ENCODE measurements at regions not wholly inside any gene's neighbourhood (a gene's known extent, or its start where the extent isn't known, plus 50 kb on each side); places are given as distances from the start of the nearest gene placed in this dataset.
A peak's percentile ranks its signal among the peaks of the same experiment; 100 is the strongest.

GRCh38 chr9:105059252-105059651 is 131.3 kb upstream of the ABCA1 start:
- TF ChIP-seq CTCF (IDR thresholded peaks at IDR 0.05; ENCODE audit: unreplicated experiment): no peak
- Mint-ChIP-seq H3K4me1 (ENCODE audit: low read depth) (peaks cover 19% of the 10 kb centered on the region), H3K36me3 (ENCODE audit: insufficient read depth) (peaks cover 10% of the 10 kb centered on the region), H3K27me3 (peaks cover 17% of the 10 kb centered on the region), H3K27ac (no peak overlapping the region), H3K9me3 (ENCODE audit: low read depth) (peaks cover 10% of the 10 kb centered on the region), H3K4me3 (ENCODE audit: low read depth) (no peak overlapping the region)
- DNase-seq (ENCODE audit: low spot score, unreplicated experiment): no peak

DNA sequence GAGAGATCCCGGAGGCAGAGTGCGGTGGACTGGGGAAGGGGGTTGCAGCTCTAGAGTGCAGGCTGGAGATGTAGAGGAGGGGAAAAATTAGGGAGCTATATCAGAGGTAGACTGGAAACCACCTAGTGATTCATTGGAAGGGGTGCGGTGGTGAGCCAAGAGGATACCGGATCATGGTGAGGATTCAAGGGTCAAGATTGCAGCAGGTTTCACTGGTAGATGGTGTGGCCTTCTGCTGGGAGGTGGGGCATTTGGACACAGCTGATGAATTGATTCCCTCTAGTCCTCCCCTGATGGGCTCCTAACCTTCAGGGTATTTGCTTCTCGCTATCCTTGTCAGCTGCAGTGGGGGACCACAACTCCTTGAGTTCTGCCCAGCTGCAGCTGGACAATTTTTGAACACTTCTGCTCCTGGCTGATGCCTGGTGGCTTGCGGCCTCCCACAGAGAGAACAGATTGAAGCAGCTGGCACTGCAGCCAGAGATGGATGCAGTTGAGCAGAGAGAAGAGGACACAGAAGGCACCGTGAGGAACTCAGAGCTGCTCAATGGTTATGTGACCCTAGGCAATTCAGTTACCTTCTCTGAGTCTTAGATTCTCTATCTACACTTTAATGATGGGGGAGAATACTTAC is 134.4 kb upstream of the ABCA1 start:
- H3K9me3 Mint-ChIP-seq (ENCODE audit: low read depth): peaks cover 7% of the 10 kb centered on the region
- DNase-seq (ENCODE audit: low spot score, unreplicated experiment): no peak
- H3K36me3 Mint-ChIP-seq (ENCODE audit: insufficient read depth): peaks cover 10% of the 10 kb centered on the region
- H3K27ac Mint-ChIP-seq: no peak overlapping the region
- no peak overlapping the region for H3K4me3 Mint-ChIP-seq (ENCODE audit: low read depth)
- H3K27me3 Mint-ChIP-seq: peaks cover 17% of the 10 kb centered on the region
- no peak for TF ChIP-seq CTCF (IDR thresholded peaks at IDR 0.05; ENCODE audit: unreplicated experiment)
- H3K4me1 Mint-ChIP-seq (ENCODE audit: low read depth): peaks cover 29% of the 10 kb centered on the region

DNA sequence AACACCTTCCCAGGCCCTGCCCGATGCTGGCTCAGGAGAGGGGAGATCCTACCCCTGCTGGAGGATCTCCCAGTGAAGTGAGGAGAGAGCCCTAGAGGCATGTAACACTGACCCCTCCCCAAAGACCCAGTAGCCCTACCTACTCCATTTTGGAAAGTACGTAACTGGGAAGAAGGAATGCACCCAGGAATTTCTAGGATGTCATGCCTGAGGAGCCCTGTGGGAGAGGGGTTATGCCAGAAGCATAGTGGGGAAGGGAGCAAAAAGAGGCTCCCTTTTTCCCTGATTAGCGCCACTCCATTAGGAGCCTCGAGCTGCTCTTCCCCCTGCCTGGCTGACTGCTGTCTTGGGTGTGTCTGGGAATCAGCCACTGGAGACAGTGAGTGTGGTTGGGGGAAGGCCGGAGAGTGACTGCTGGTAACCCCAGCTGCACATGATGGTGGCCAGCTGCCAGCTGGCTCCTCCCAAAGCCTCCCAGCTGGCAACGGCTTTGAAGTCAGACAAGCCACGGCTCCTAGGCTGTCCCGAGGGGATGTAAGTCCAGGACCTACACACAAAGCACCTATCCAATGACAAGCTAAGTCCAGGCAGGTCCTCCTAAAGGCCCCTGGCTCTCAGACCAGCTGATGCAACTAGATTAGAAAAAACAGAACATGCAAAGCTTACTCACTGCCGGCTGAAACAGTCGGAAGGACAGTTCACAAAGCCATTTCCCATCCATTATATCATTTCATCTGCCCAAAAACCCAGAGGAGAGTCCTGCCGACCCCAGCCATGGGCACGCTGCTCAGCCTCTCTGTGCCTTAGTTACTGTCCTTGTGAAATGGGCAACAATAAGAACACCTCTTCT is 136.5 kb upstream of the ABCA1 start:
- Mint-ChIP-seq H3K27ac (peak overlapping the region; percentile 87), H3K4me3 (ENCODE audit: low read depth) (no peak overlapping the region), H3K36me3 (ENCODE audit: insufficient read depth) (peaks cover 10% of the 10 kb centered on the region), H3K4me1 (ENCODE audit: low read depth) (peaks cover 31% of the 10 kb centered on the region), H3K27me3 (peaks cover 17% of the 10 kb centered on the region), H3K9me3 (ENCODE audit: low read depth) (peaks cover 7% of the 10 kb centered on the region)
- no peak for DNase-seq (ENCODE audit: low spot score, unreplicated experiment)
- TF ChIP-seq CTCF (IDR thresholded peaks at IDR 0.05; ENCODE audit: unreplicated experiment): no peak

GRCh38 chr9:105065098-105066088 is 137.4 kb upstream of the ABCA1 start:
- H3K36me3 Mint-ChIP-seq (ENCODE audit: insufficient read depth): peaks cover 10% of the 10 kb centered on the region
- H3K4me1 Mint-ChIP-seq (ENCODE audit: low read depth): peaks cover 35% of the 10 kb centered on the region
- no peak for DNase-seq (ENCODE audit: low spot score, unreplicated experiment)
- no peak for TF ChIP-seq CTCF (IDR thresholded peaks at IDR 0.05; ENCODE audit: unreplicated experiment)
- H3K4me3 Mint-ChIP-seq (ENCODE audit: low read depth): no peak overlapping the region
- peaks cover 7% of the 10 kb centered on the region for H3K9me3 Mint-ChIP-seq (ENCODE audit: low read depth)
- peaks cover 17% of the 10 kb centered on the region for H3K27me3 Mint-ChIP-seq
- H3K27ac Mint-ChIP-seq: peak overlapping the region; percentile 87
